Kidney epithelial cell (primary cell): ENCODE measurements at regions not wholly inside any gene's neighbourhood (a gene's known extent, or its start where the extent isn't known, plus 50 kb on each side); places are given as distances from the start of the nearest gene placed in this dataset.
"Not testable (repeated sequence)": the region's sequence is repeated elsewhere in the genome, so short reads cannot be mapped to it uniquely, and the experiment has no call there.

Experiments
- DNase-seq: peaks from one replicate; pipeline ENCODE4 v3.0.0-alpha.2; 2010; ENCODE audit warnings: low read depth
- H3K27me3 ChIP-seq: 2 replicates; pipeline ENCODE4 v1.6.0; 2011; ENCODE audit warnings: low read length; ENCODE audit not compliant: control insufficient read depth, insufficient read depth
- H3K36me3 ChIP-seq: 2 replicates; pipeline ENCODE4 v1.5.1; 2011; ENCODE audit warnings: low read length; ENCODE audit not compliant: control insufficient read depth, insufficient read depth
- H3K4me3 ChIP-seq: 2 replicates; pipeline ENCODE4 v1.5.1; 2011; ENCODE audit warnings: low read depth, mild to moderate bottlenecking, control low read depth, low read length
- CTCF ChIP-seq: IDR thresholded peaks from 2 replicates; pipeline ENCODE4 v1.5.1; 2011; ENCODE audit warnings: mild to moderate bottlenecking, moderate library complexity, low read length, control low read depth, inconsistent platforms; ENCODE audit not compliant: insufficient read depth, poor library complexity, severe bottlenecking

GRCh38 chr12:104906695-104907094, 51.4 kb downstream of the SLC41A2 start:
- no peak overlapping the region for H3K4me3 ChIP-seq
- DNase-seq = no peak
- no peak for TF ChIP-seq CTCF
- no peaks in the 10 kb centered on the region for H3K36me3 ChIP-seq
- no peaks in the 10 kb centered on the region for H3K27me3 ChIP-seq

GRCh38 chr12:104905446-104905845, 52.6 kb downstream of the SLC41A2 start:
- H3K36me3 ChIP-seq, H3K4me3 ChIP-seq, DNase-seq, H3K27me3 ChIP-seq: not testable (repeated sequence)

- no peak for DNase-seq
- no peak for TF ChIP-seq CTCF
- Histone ChIP-seq H3K36me3 (peaks cover 1% of the 10 kb centered on the region), H3K4me3 (no peak overlapping the region), H3K27me3 (no peaks in the 10 kb centered on the region)
These were observed 54.3 kb downstream of the SLC41A2 start for GRCh38 chr12:104903648-104904423.

- no peaks in the 10 kb centered on the region for H3K27me3 ChIP-seq
- peaks cover 1% of the 10 kb centered on the region for H3K36me3 ChIP-seq
- no peak for TF ChIP-seq CTCF
- no peak for DNase-seq
- no peak overlapping the region for H3K4me3 ChIP-seq
These were observed 56.0 kb downstream of the SLC41A2 start for GRCh38 chr12:104902125-104902524.

- no peak for DNase-seq
- no peak for TF ChIP-seq CTCF
- H3K4me3 ChIP-seq = no peak overlapping the region
- peaks cover 1% of the 10 kb centered on the region for H3K36me3 ChIP-seq
- no peaks in the 10 kb centered on the region for H3K27me3 ChIP-seq
These were observed 61.4 kb downstream of the SLC41A2 start for GRCh38 chr12:104896710-104897109.

- no peak for DNase-seq
- TF ChIP-seq CTCF = no peak
- Histone ChIP-seq H3K36me3 (peaks cover 1% of the 10 kb centered on the region), H3K27me3 (no peaks in the 10 kb centered on the region), H3K4me3 (no peak overlapping the region)
These were observed 61.9 kb downstream of the SLC41A2 start for GRCh38 chr12:104896146-104896545.
